Endothelial cell of umbilical vein (primary cell): ENCODE measurements at regions not wholly inside any gene's neighbourhood (a gene's known extent, or its start where the extent isn't known, plus 50 kb on each side); places are given as distances from the start of the nearest gene placed in this dataset.

Experiments
- BruUV-seq: library from RNA; stranded (reverse); fragments of 400-500 nt; replicated peaks from 2 replicates; lab custom pipeline; 2021; lab: Mats Ljungman, UMichigan
- CTCF ChIA-PET: fragments of 300-600, 350-600 bp; sonication (Branson Sonifier 250); formaldehyde crosslinking; loops from one replicate; lab custom pipeline; 2021; ENCODE audit warnings: antibody characterized with exemption, inconsistent platforms; lab: Charles Lee
- POLR2A ChIA-PET: fragments of 300-600, 350-600 bp; sonication (Branson Sonifier 250); formaldehyde crosslinking; loops from one replicate; lab custom pipeline; 2021; ENCODE audit warnings: antibody characterized with exemption, inconsistent platforms; lab: Charles Lee
- DNase-seq: peaks from one replicate; pipeline ENCODE4 v3.0.0-alpha.2; 2011; ENCODE audit warnings: low read depth, low spot score
- FAIRE-seq: peaks from 2 replicates; lab custom pipeline; 2011; peaks lifted over from hg19 to GRCh38; lab: Jason Lieb, UNC
- H2AFZ ChIP-seq: 2 replicates; pipeline ENCODE4 v1.6.0; 2012; ENCODE audit warnings: low read depth, low read length, control low read depth, inconsistent platforms
- H3K27ac ChIP-seq: 2 replicates; pipeline ENCODE4 v1.5.1; 2011; ENCODE audit warnings: low read depth, mild to moderate bottlenecking, control low read depth, low read length, moderate library complexity; ENCODE audit not compliant: insufficient read depth
- H3K27me3 ChIP-seq, 2 experiments: 2 replicates each; pipeline versions ENCODE4 v1.6.0 to v1.6.1; 2011; ENCODE audit warnings: low read length in 2 of 2, mixed read lengths in 1 of 2; ENCODE audit not compliant: control insufficient read depth in 2 of 2, insufficient read depth in 2 of 2
- H3K36me3 ChIP-seq, 2 experiments: 2 replicates in 1 of 2; 3 replicates in 1 of 2; pipeline ENCODE4 v1.5.1; 2011; ENCODE audit warnings: low read length in 2 of 2, mild to moderate bottlenecking in 1 of 2, moderate library complexity in 1 of 2; ENCODE audit not compliant: control insufficient read depth in 2 of 2, insufficient read depth in 2 of 2; ENCODE audit errors: extremely low read depth in 1 of 2
- H3K4me1 ChIP-seq: 3 replicates; pipeline ENCODE4 v1.5.1; 2011; ENCODE audit warnings: mild to moderate bottlenecking, low read length; ENCODE audit not compliant: control insufficient read depth, insufficient read depth; ENCODE audit errors: extremely low read depth
- H3K4me2 ChIP-seq: 2 replicates; pipeline ENCODE4 v1.6.1; 2011; ENCODE audit warnings: low read length, control low read depth, mixed read lengths; ENCODE audit not compliant: insufficient read depth
- H3K4me3 ChIP-seq, 3 experiments: fragments of 200-600 bp in 1 of 3; sonication (generic), shearing (Covaris generic) in 1 of 3; replicated peaks in 1 of 3; 2 replicates each; pipeline ENCODE4 v1.5.1; 2011 to 2016; ENCODE audit warnings: control low read depth in 3 of 3, low read length in 3 of 3, mild to moderate bottlenecking in 2 of 3, inconsistent platforms in 1 of 3, low read depth in 1 of 3, moderate library complexity in 1 of 3; ENCODE audit not compliant: insufficient read depth in 1 of 3
- H3K79me2 ChIP-seq: 2 replicates; pipeline ENCODE4 v1.6.0; 2012; ENCODE audit warnings: low read length, inconsistent platforms; ENCODE audit not compliant: control insufficient read depth, insufficient read depth
- H3K9ac ChIP-seq: replicated peaks from 2 replicates; pipeline ENCODE3; 2011; ENCODE audit warnings: low read length, control low read depth; ENCODE audit not compliant: insufficient read depth; ENCODE audit errors: extremely low read depth
- H3K9me1 ChIP-seq: replicated peaks from 3 replicates; pipeline ENCODE4 v1.6.0; 2011; ENCODE audit warnings: mild to moderate bottlenecking, low read length; ENCODE audit not compliant: control insufficient read depth, insufficient read depth; ENCODE audit errors: extremely low read depth
- H3K9me3 ChIP-seq: replicated peaks from 2 replicates; pipeline ENCODE4 v1.5.1; 2012; ENCODE audit warnings: low read length, inconsistent platforms; ENCODE audit not compliant: control insufficient read depth, insufficient read depth
- H4K20me1 ChIP-seq: replicated peaks from 2 replicates; pipeline ENCODE3; 2011; ENCODE audit warnings: mild to moderate bottlenecking, low read length; ENCODE audit not compliant: control insufficient read depth, insufficient read depth; ENCODE audit errors: extremely low read depth
- CTCF ChIP-seq, 2 donors: IDR thresholded peaks; 1 replicate in 1 of 2; 2 replicates in 1 of 2; pipeline ENCODE4 v1.5.1; 2011; ENCODE audit warnings: low read length in 2 of 2, mild to moderate bottlenecking in 2 of 2, moderate library complexity in 2 of 2, control low read depth in 1 of 2, inconsistent platforms in 1 of 2, low read depth in 1 of 2; ENCODE audit not compliant: insufficient read depth in 1 of 2; ENCODE audit errors: extremely low read depth in 1 of 2
- EZH2 ChIP-seq: IDR thresholded peaks from 2 replicates; pipeline ENCODE4 v1.6.1; 2012; ENCODE audit warnings: borderline replicate concordance, low read depth, mild to moderate bottlenecking, moderate library complexity, low read length, inconsistent platforms; ENCODE audit not compliant: severe bottlenecking
- FOS ChIP-seq: IDR thresholded peaks from 2 replicates; pipeline ENCODE4 v1.6.1; 2011; ENCODE audit warnings: mild to moderate bottlenecking, low read length, moderate library complexity, borderline replicate concordance; ENCODE audit not compliant: insufficient read depth
- GATA2 ChIP-seq: IDR thresholded peaks from 2 replicates; pipeline ENCODE4 v1.7.0; 2011; ENCODE audit warnings: low read depth, mild to moderate bottlenecking, moderate library complexity, mixed read lengths, low read length; ENCODE audit not compliant: insufficient read length, insufficient read depth
- JUN ChIP-seq: IDR thresholded peaks from 2 replicates; pipeline ENCODE4 v1.6.1; 2011; ENCODE audit warnings: borderline replicate concordance, low read depth; ENCODE audit not compliant: insufficient read length, insufficient read depth
- MAX ChIP-seq: IDR thresholded peaks from 2 replicates; pipeline ENCODE4 v1.6.1; 2011; ENCODE audit not compliant: insufficient read depth, insufficient read length
- MYC ChIP-seq: IDR thresholded peaks from one replicate; pipeline ENCODE4 v1.6.1; 2011; ENCODE audit warnings: mild to moderate bottlenecking, low read depth, low read length
- POLR2A ChIP-seq: IDR thresholded peaks from 2 replicates; pipeline ENCODE4 v1.6.1; 2012; ENCODE audit warnings: low read depth, mild to moderate bottlenecking, control low read depth, low read length
- POLR2AphosphoS5 ChIP-seq: IDR thresholded peaks from 2 replicates; pipeline ENCODE4 v1.6.1; 2012; ENCODE audit warnings: low read depth, mild to moderate bottlenecking, control low read depth, low read length, moderate library complexity; ENCODE audit not compliant: insufficient read depth
- dilution Hi-C: fragments of 300-500 bp; cut with MboI; formaldehyde crosslinking; loops from one replicate; pipeline ENCODE4 v1.15.0; 2019; ENCODE audit warnings: low sequenced_read_pairs; ENCODE audit not compliant: extremely low pct_ligation_motif_present
- intact Hi-C: fragments of 100-400 bp; cut with micrococcal nuclease; formaldehyde crosslinking; loops from one replicate; pipeline ENCODE4 v1.10.0; 2022

GRCh38 chr2:51960841-51961335, 929.0 kb upstream of the NRXN1 start:
- Histone ChIP-seq H3K4me3 (no peak overlapping the region), H3K9ac (no peak overlapping the region), H3K4me2 (no peak overlapping the region), H3K9me3 (no peaks in the 10 kb centered on the region), H4K20me1 (no peaks in the 10 kb centered on the region), H3K36me3 (no peaks in the 10 kb centered on the region), H3K79me2 (no peaks in the 10 kb centered on the region), H3K27ac (no peak overlapping the region), H3K4me1 (no peaks in the 10 kb centered on the region), H3K27me3 (no peaks in the 10 kb centered on the region), H3K9me1 (no peaks in the 10 kb centered on the region), H2AFZ (no peak overlapping the region)
- ChIA-PET CTCF (no interaction called here), POLR2A (no interaction called here)
- dilution Hi-C loops (no loop called here), intact Hi-C loops (no loop called here)
- FAIRE-seq (no peak), DNase-seq (no peak)
- TF ChIP-seq POLR2AphosphoS5 (no peak), GATA2 (no peak), EZH2 (no peak), FOS (no peak), MYC (no peak), JUN (no peak)
- no TSS peak for BruUV-seq

GRCh38 chr2:51960281-51960680, 928.3 kb upstream of the NRXN1 start:
- no peak for TF ChIP-seq MYC
- no peak for TF ChIP-seq GATA2
- TF ChIP-seq POLR2A, result no peak
- TF ChIP-seq POLR2AphosphoS5, result no peak
- TF ChIP-seq EZH2, result no peak
- TF ChIP-seq JUN, result no peak
- no peak for TF ChIP-seq CTCF (IDR thresholded peaks at IDR 0.05; ENCODE audit: extremely low read depth in 1 of 2, insufficient read depth in 1 of 2, low read depth in 1 of 2, low read length in 2 of 2)
- TF ChIP-seq FOS, result no peak
- no peak for TF ChIP-seq MAX
- Histone ChIP-seq H3K27ac (no peak overlapping the region), H3K9ac (no peak overlapping the region), H3K9me1 (no peaks in the 10 kb centered on the region), H3K79me2 (no peaks in the 10 kb centered on the region), H3K9me3 (no peaks in the 10 kb centered on the region), H3K4me3 (no peak overlapping the region), H4K20me1 (no peaks in the 10 kb centered on the region), H2AFZ (no peak overlapping the region), H3K27me3 (no peaks in the 10 kb centered on the region), H3K36me3 (no peaks in the 10 kb centered on the region), H3K4me2 (no peak overlapping the region), H3K4me1 (no peaks in the 10 kb centered on the region)
- DNase-seq (no peak), FAIRE-seq (no peak)
- ChIA-PET POLR2A (no interaction called here), CTCF (no interaction called here)
- BruUV-seq, result no TSS peak
- dilution Hi-C loops, result no loop called here
- intact Hi-C loops, result no loop called here
